ENCODE measurements at regions not wholly inside any gene's neighbourhood (a gene's known extent, or its start where the extent isn't known, plus 50 kb on each side); places are given as distances from the start of the nearest gene placed in this dataset.

DNA sequence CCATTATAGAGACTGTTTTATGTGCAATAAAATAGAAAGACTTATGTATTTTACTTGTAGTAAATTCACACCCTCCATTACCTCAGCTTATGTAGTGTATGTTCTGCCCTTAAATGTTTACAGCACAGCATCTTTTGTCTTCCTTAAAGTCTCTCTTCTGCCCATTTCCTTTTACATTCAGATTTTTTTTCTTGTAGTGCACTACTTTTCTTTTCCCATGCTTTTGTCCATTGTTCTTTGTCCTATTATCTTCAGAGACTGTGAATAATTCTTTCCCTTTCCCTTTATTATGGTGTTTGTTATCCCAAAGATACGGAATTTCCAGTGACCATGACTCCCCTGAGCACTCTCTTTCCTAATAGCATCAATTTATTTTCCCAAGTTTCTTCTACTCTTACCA lies 66.1 kb upstream of the TYRP1 start:
- Histone ChIP-seq H3K4me3 (no peak overlapping the region), H3K9me3 (no peaks in the 10 kb centered on the region), H3K27ac (no peak overlapping the region), H3K27me3 (no peaks in the 10 kb centered on the region), H3K4me1 (no peaks in the 10 kb centered on the region), H3K36me3 (no peaks in the 10 kb centered on the region)
- intact Hi-C loops (cut with DNase I) = no loop called here
- TF ChIP-seq, protein P1, sequence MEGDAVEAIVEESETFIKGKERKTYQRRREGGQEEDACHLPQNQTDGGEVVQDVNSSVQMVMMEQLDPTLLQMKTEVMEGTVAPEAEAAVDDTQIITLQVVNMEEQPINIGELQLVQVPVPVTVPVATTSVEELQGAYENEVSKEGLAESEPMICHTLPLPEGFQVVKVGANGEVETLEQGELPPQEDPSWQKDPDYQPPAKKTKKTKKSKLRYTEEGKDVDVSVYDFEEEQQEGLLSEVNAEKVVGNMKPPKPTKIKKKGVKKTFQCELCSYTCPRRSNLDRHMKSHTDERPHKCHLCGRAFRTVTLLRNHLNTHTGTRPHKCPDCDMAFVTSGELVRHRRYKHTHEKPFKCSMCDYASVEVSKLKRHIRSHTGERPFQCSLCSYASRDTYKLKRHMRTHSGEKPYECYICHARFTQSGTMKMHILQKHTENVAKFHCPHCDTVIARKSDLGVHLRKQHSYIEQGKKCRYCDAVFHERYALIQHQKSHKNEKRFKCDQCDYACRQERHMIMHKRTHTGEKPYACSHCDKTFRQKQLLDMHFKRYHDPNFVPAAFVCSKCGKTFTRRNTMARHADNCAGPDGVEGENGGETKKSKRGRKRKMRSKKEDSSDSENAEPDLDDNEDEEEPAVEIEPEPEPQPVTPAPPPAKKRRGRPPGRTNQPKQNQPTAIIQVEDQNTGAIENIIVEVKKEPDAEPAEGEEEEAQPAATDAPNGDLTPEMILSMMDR (IDR thresholded peaks at IDR 0.05) = no peak
- 78 to 82% methylated on average over 1 of the region's 1 CpG for WGBS, 2 donors
- ATAC-seq (no peak), DNase-seq (no peak), FAIRE-seq (no peak)

GRCh38 chr9:12628546-12628945 lies 64.6 kb upstream of the TYRP1 start:
- Histone ChIP-seq H3K4me1 (no peaks in the 10 kb centered on the region), H3K36me3 (no peaks in the 10 kb centered on the region), H3K27me3 (no peaks in the 10 kb centered on the region), H3K4me3 (no peak overlapping the region), H3K9me3 (no peaks in the 10 kb centered on the region), H3K27ac (no peak overlapping the region)
- FAIRE-seq = no peak
- ATAC-seq = no peak
- 88% methylated on average over 1 of the region's 1 CpG for WGBS, 2 donors
- no peak for DNase-seq
- TF ChIP-seq, protein P1 (IDR thresholded peaks at IDR 0.05) = no peak
- intact Hi-C loops (cut with DNase I) = no loop called here

DNA sequence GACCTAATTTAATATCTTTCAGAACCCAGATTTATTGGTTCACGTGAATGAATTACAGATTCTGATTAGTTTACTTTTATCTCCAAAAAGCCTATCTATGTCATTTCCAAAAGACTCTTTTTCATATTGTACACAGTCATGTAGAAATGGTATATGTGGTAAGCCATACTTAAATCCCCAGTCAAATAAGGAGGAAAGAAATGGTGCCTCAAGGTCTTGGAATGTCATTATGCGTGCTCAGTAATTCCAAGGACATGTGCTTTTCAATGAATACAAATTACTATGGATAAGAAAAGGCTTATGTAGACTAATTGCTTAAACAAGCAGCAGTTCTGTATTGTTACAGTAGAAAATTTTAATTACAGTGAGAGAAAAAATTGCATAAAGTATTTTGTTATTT lies 64.1 kb upstream of the TYRP1 start:
- TF ChIP-seq, protein P1 (IDR thresholded peaks at IDR 0.05) = no peak
- ATAC-seq (no peak), FAIRE-seq (no peak), DNase-seq (no peak)
- WGBS, 2 donors = 80 to 93% methylated on average over 2 of the region's 2 CpGs
- H3K4me1 ChIP-seq = no peaks in the 10 kb centered on the region
- no peaks in the 10 kb centered on the region for H3K9me3 ChIP-seq
- no peaks in the 10 kb centered on the region for H3K27me3 ChIP-seq
- no peak overlapping the region for H3K27ac ChIP-seq
- no peak overlapping the region for H3K4me3 ChIP-seq
- no peaks in the 10 kb centered on the region for H3K36me3 ChIP-seq
- intact Hi-C loops (cut with DNase I) = no loop called here

- no peak for DNase-seq
Observed at GRCh38 chr9:12631866-12632265, 61.3 kb upstream of the TYRP1 start.

GRCh38 chr9:12633016-12633765 lies 60.0 kb upstream of the TYRP1 start:
- FAIRE-seq (no peak), DNase-seq (no peak), ATAC-seq (no peak)
- H3K4me3 ChIP-seq = no peak overlapping the region
- no peaks in the 10 kb centered on the region for H3K4me1 ChIP-seq
- 65 to 68% methylated on average over 9 of the region's 9 CpGs for WGBS, 2 donors
- TF ChIP-seq, protein P1 (IDR thresholded peaks at IDR 0.05) = no peak
- no peaks in the 10 kb centered on the region for H3K9me3 ChIP-seq
- H3K36me3 ChIP-seq = no peaks in the 10 kb centered on the region
- no peak overlapping the region for H3K27ac ChIP-seq
- no peaks in the 10 kb centered on the region for H3K27me3 ChIP-seq
- intact Hi-C loops (cut with DNase I) = no loop called here

More at GRCh38 chr9:12631866-12632265, 61.3 kb upstream of the TYRP1 start:
- Histone ChIP-seq H3K27me3 (no peaks in the 10 kb centered on the region), H3K4me1 (no peaks in the 10 kb centered on the region), H3K4me3 (no peak overlapping the region), H3K36me3 (no peaks in the 10 kb centered on the region), H3K27ac (no peak overlapping the region), H3K9me3 (no peaks in the 10 kb centered on the region)
- FAIRE-seq (no peak), ATAC-seq (no peak)
- TF ChIP-seq, protein P1 (IDR thresholded peaks at IDR 0.05) = no peak
- 15 to 22% methylated on average over 5 of the region's 5 CpGs for WGBS, 2 donors
- intact Hi-C loops (cut with DNase I) = no loop called here

All from pancreas (tissue), 10 donors.